ENCODE measurements at regions not wholly inside any gene's neighbourhood (a gene's known extent, or its start where the extent isn't known, plus 50 kb on each side); places are given as distances from the start of the nearest gene placed in this dataset.
"Not testable (repeated sequence)": the region's sequence is repeated elsewhere in the genome, so short reads cannot be mapped to it uniquely, and the experiment has no call there.

GRCh38 chr7:69313852-69314251, 284.4 kb upstream of the AUTS2 start:
- TF ChIP-seq EZH2 (IDR thresholded peaks at IDR 0.05); POLR2AphosphoS5 (IDR thresholded peaks at IDR 0.05; ENCODE audit: borderline replicate concordance, low read depth, low read length): not testable (repeated sequence)
